ENCODE measurements at regions not wholly inside any gene's neighbourhood (a gene's known extent, or its start where the extent isn't known, plus 50 kb on each side); places are given as distances from the start of the nearest gene placed in this dataset.

DNA sequence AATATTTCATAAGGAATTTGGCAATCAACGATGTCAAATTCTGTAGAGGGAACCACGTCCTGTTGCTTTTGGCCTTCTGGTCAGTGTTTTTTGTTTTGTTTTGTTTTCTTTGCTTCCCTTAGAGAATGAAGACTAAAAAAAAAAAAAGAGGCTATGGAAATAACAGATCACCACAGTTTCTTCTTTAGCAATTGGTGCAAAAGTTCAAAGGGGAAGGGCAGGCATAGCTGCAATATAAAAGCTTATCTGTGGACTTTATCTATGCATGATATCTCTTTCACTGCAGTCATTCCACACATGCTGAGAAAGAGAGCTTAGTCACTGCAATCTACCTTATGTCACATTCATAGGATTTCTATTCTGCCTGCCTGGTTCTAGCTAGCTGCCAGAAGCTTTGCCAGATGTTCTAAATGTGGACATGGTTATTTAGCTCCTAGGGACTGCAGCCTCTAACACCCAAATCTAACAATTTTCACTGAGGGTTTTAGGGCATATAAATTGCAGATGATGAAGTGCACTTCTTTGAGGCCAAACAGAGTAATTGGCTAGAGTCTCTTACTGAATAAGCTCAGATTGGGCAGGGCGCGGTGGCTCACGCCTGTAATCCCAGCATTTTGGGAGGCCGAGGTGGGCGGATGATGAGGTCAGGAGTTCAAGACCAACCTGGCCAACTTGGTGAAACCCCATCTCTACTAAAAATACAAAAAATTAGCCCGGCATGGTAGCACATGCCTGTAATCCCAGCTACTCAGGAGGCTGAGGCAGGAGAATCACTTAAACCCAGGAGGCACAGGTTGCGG lies 637.2 kb downstream of the NTRK3 start:
- peak; percentile 74 to 77 for ATAC-seq
- no peak for FAIRE-seq
- peak in 1 of 2 experiments; percentile 44 for DNase-seq (ENCODE audit: low read depth in 1 of 2, low spot score in 1 of 2)
- Histone ChIP-seq H3K4me2 (0 out of 3 replicates have a peak overlapping the region, but pooled peaks have one; percentile 12), H3K4me1 (0 out of 3 replicates have a peak, but pooled peaks cover 4% of the 10 kb centered on the region), H3K9me3 (no peaks in the 10 kb centered on the region), H3K27ac (peak overlapping the region in 1 of 2 experiments; percentile 29; a peak in 2 of 6 replicates), H3K4me3 (no peak overlapping the region)
- 56% methylated on average over 9 of the region's 9 CpGs for WGBS (ENCODE audit: missing lambda C conversion rate)
- ChIA-PET CTCF (interaction anchor here (1.0 kb wide), 1 partner anchor 25 kb away, joined by 3 read pairs; no protein-coding TSS in a partner anchor), POLR2A (no interaction called here)
- TF ChIP-seq HOXB13 (CRISPR knock-in tag; IDR thresholded peaks at IDR 0.05; ENCODE audit: low read depth) (no peak), FOSL2 (IDR thresholded peaks at IDR 0.05) (no peak), FOSL2 (CRISPR knock-in tag; IDR thresholded peaks at IDR 0.05) (peak; percentile 35), GATA3 (IDR thresholded peaks at IDR 0.05; ENCODE audit: borderline replicate concordance) (peak; percentile 68)

DNA sequence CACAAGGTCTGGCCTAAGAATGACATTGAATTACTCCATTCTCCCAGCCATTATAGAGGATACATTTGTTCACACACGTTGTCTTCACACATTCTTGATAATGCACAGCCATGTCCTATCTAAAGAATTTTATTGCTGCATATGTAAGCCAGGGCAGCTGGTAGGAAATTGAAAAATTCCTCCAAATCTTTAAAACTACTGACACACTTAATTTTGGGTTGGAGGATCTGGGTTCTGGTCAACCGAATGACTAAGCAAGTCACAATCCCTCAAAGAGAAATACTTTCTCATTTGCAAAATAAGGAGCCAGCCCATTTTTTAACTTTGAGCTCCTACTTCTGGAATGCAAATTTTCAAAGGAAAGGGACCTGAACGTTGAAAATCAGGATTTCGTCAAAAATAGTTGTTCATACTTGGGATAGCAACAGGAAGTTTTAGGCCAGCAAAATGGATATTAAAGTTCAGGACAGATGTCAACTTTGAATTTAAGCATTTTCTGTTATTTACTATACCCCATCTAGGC lies 638.3 kb downstream of the NTRK3 start:
- no peak overlapping the region for H3K4me2 ChIP-seq
- ChIA-PET POLR2A (no interaction called here), CTCF (no interaction called here)
- ATAC-seq (no peak), DNase-seq (ENCODE audit: low read depth in 1 of 2, low spot score in 1 of 2) (no peak), FAIRE-seq (peak; percentile 70)
- H3K27ac ChIP-seq, result no peak overlapping the region
- H3K4me3 ChIP-seq, result no peak overlapping the region
- TF ChIP-seq GATA3 (IDR thresholded peaks at IDR 0.05; ENCODE audit: borderline replicate concordance) (no peak), ESRRA (IDR thresholded peaks at IDR 0.05; ENCODE audit: borderline replicate concordance, low read length) (no peak), RCOR1 (IDR thresholded peaks at IDR 0.05; ENCODE audit: low read depth, low read length) (no peak), HOXB13 (CRISPR knock-in tag; IDR thresholded peaks at IDR 0.05; ENCODE audit: low read depth) (no peak), NPAS2 (CRISPR knock-in tag; IDR thresholded peaks at IDR 0.05; ENCODE audit: borderline replicate concordance) (no peak), ZC3H11A (IDR thresholded peaks at IDR 0.05) (no peak), RFX5 (IDR thresholded peaks at IDR 0.05) (no peak), TFCP2L1 (CRISPR knock-in tag; IDR thresholded peaks at IDR 0.05) (no peak), SMC3 (IDR thresholded peaks at IDR 0.05) (no peak)
- TF ChIP-seq, protein P1, sequence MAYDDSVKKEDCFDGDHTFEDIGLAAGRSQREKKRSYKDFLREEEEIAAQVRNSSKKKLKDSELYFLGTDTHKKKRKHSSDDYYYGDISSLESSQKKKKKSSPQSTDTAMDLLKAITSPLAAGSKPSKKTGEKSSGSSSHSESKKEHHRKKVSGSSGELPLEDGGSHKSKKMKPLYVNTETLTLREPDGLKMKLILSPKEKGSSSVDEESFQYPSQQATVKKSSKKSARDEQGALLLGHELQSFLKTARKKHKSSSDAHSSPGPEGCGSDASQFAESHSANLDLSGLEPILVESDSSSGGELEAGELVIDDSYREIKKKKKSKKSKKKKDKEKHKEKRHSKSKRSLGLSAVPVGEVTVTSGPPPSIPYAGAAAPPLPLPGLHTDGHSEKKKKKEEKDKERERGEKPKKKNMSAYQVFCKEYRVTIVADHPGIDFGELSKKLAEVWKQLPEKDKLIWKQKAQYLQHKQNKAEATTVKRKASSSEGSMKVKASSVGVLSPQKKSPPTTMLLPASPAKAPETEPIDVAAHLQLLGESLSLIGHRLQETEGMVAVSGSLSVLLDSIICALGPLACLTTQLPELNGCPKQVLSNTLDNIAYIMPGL (CRISPR knock-in tag; IDR thresholded peaks at IDR 0.05; ENCODE audit: borderline replicate concordance), result no peak
- no peaks in the 10 kb centered on the region for H3K9me3 ChIP-seq
- H3K4me1 ChIP-seq, result 0 out of 3 replicates have a peak, but pooled peaks cover 4% of the 10 kb centered on the region
- WGBS (ENCODE audit: missing lambda C conversion rate), result 45% methylated on average over 4 of the region's 4 CpGs

DNA sequence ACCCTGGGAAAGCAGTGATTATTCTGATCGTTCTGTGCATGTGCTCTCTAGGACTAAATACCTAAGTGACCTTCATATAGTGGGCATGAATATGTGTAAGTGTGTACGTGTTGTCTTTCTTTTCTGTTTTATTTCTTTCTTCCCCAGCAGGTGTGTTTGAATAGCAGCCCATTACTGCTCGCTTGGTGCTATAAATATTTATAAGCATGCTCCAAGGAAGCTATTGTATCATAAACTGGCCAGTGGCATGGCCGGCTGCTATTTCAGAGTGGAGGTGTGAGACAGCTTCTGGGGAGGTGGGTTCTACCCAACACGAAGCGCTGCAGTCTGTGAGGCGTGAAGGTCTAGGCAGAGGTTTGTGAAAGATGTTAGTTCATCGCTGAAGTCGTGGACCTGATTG lies 641.8 kb downstream of the NTRK3 start:
- DNase-seq (ENCODE audit: low read depth in 1 of 2, low spot score in 1 of 2), result no peak
- ATAC-seq, result no peak
- TF ChIP-seq CHD2 (IDR thresholded peaks at IDR 0.05; ENCODE audit: low read length, partially characterized antibody) (no peak), FOSL2 (IDR thresholded peaks at IDR 0.05) (no peak), FOSL2 (CRISPR knock-in tag; IDR thresholded peaks at IDR 0.05) (no peak), EHMT2 (IDR thresholded peaks at IDR 0.05; ENCODE audit: low read depth) (no peak), BHLHE40 (IDR thresholded peaks at IDR 0.05; ENCODE audit: low read depth, low read length) (no peak), HOXB5 (CRISPR knock-in tag; IDR thresholded peaks at IDR 0.05) (no peak), ZSCAN20 (CRISPR knock-in tag; IDR thresholded peaks at IDR 0.05) (no peak), POLR2A (IDR thresholded peaks at IDR 0.05; ENCODE audit: low read length) (no peak), ESRRA (IDR thresholded peaks at IDR 0.05; ENCODE audit: borderline replicate concordance, low read length) (no peak), RNF2 (IDR thresholded peaks at IDR 0.05; ENCODE audit: borderline replicate concordance, low read depth) (no peak), CBX8 (IDR thresholded peaks at IDR 0.05) (no peak), POLR2AphosphoS2 (conservative IDR thresholded peaks at IDR 0.05; ENCODE audit: low read length) (no peak)
- TF ChIP-seq, protein P2, sequence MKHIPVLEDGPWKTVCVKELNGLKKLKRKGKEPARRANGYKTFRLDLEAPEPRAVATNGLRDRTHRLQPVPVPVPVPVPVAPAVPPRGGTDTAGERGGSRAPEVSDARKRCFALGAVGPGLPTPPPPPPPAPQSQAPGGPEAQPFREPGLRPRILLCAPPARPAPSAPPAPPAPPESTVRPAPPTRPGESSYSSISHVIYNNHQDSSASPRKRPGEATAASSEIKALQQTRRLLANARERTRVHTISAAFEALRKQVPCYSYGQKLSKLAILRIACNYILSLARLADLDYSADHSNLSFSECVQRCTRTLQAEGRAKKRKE (CRISPR knock-in tag; IDR thresholded peaks at IDR 0.05; ENCODE audit: low read depth), result no peak
- H3K4me2 ChIP-seq, result no peak overlapping the region
- no peak overlapping the region for H3K27ac ChIP-seq
- H3K4me1 ChIP-seq, result 0 out of 3 replicates have a peak, but pooled peaks cover 4% of the 10 kb centered on the region
- H3K9me3 ChIP-seq, result no peaks in the 10 kb centered on the region
- no peak for FAIRE-seq
- ChIA-PET POLR2A (no interaction called here), CTCF (interaction anchor here (1.1 kb wide), 1 partner anchor 19 kb away, joined by 3 read pairs; no protein-coding TSS in a partner anchor)
- no peak overlapping the region for H3K4me3 ChIP-seq
- 41% methylated on average over 9 of the region's 9 CpGs for WGBS (ENCODE audit: missing lambda C conversion rate)
